ENCODE measurements at regions not wholly inside any gene's neighbourhood (a gene's known extent, or its start where the extent isn't known, plus 50 kb on each side); places are given as distances from the start of the nearest gene placed in this dataset.
A peak's percentile ranks its signal among the peaks of the same experiment; 100 is the strongest.

DNA sequence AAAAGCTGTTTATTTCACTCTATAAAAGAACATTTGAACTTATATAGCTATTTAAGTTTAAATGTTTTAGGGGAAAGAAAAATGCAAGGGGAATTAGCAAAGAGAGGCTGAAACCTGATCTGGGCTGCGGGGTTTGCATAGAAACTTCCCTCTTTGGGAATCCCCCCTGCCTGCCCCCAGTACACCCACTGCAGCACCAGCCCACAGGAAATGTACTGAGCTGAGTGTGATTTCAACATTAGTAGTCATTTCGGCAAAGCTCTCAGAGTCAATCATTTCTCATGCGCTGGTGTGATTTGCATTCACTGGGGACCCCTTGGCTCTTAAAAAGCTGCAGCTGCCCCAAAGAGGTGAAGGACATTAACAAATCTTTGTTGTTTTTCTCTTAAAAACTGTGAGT is 859.4 kb downstream of the MAFB start:
- Histone ChIP-seq H3K9me3 (ENCODE audit: control insufficient read depth, insufficient read depth, low read depth, low read length) (no peaks in the 10 kb centered on the region), H3K4me3 (ENCODE audit: low read depth, low read length) (no peak overlapping the region), H3K27ac (ENCODE audit: extremely low read depth, low read depth, low read length) (no peak overlapping the region), H3K4me1 (ENCODE audit: control insufficient read depth, insufficient read depth, low read length) (no peaks in the 10 kb centered on the region), H3K36me3 (ENCODE audit: control insufficient read depth in 2 of 2, insufficient read depth in 1 of 2, low read length in 2 of 2) (no peaks in the 10 kb centered on the region)
- CTCF ChIA-PET, result interaction anchor here (0.7 to 2.5 kb wide), 7 partner anchors 11 to 1134 kb away, joined by 3 to 26 read pairs (median 4); no protein-coding TSS in a partner anchor
- POLR2A ChIA-PET, result no interaction called here
- TF ChIP-seq ZBTB7A (tag by site-specific recombination; IDR thresholded peaks at IDR 0.05; ENCODE audit: low read depth), result no peak
- TF ChIP-seq ZNF37A (tag by site-specific recombination; IDR thresholded peaks at IDR 0.05), result no peak
- no peak for TF ChIP-seq ATF2 (tag by site-specific recombination; IDR thresholded peaks at IDR 0.05; ENCODE audit: low read depth)
- TF ChIP-seq EGR2 (tag by site-specific recombination; IDR thresholded peaks at IDR 0.05; ENCODE audit: low read depth), result peak; percentile 33; the same call in 1 of the 2 replicates
- TF ChIP-seq ZFHX2 (tag by site-specific recombination; conservative IDR thresholded peaks at IDR 0.05), result peak; percentile 65
- TF ChIP-seq ZNF580 (tag by site-specific recombination; IDR thresholded peaks at IDR 0.05), result no peak
- no peak for TF ChIP-seq ZBTB17 (tag by site-specific recombination; IDR thresholded peaks at IDR 0.05)
- no peak for TF ChIP-seq ZNF677 (tag by site-specific recombination; IDR thresholded peaks at IDR 0.05)
- TF ChIP-seq ZNF660 (tag by site-specific recombination; IDR thresholded peaks at IDR 0.05), result no peak
- TF ChIP-seq, protein P1, sequence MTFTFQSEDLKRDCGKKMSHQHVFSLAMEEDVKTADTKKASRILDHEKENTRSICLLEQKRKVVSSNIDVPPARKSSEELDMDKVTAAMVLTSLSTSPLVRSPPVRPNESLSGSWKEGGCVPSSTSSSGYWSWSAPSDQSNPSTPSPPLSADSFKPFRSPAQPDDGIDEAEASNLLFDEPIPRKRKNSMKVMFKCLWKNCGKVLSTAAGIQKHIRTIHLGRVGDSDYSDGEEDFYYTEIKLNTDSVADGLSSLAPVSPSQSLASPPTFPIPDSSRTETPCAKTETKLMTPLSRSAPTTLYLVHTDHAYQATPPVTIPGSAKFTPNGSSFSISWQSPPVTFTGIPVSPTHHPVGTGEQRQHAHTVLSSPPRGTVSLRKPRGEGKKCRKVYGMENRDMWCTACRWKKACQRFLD (tag by site-specific recombination; IDR thresholded peaks at IDR 0.05), result no peak

GRCh38 chr20:39829256-39829655 is 859.8 kb downstream of the MAFB start:
- no peaks in the 10 kb centered on the region for H3K4me1 ChIP-seq (ENCODE audit: control insufficient read depth, insufficient read depth, low read length)
- H3K36me3 ChIP-seq (ENCODE audit: control insufficient read depth in 2 of 2, insufficient read depth in 1 of 2, low read length in 2 of 2), result no peaks in the 10 kb centered on the region
- H3K4me3 ChIP-seq (ENCODE audit: low read depth, low read length), result no peak overlapping the region
- CTCF ChIA-PET, result interaction anchor here (0.7 to 2.5 kb wide), 7 partner anchors 11 to 1134 kb away, joined by 3 to 26 read pairs (median 4); no protein-coding TSS in a partner anchor
- no peaks in the 10 kb centered on the region for H3K9me3 ChIP-seq (ENCODE audit: control insufficient read depth, insufficient read depth, low read depth, low read length)
- POLR2A ChIA-PET, result no interaction called here
- no peak overlapping the region for H3K27ac ChIP-seq (ENCODE audit: extremely low read depth, low read depth, low read length)
- TF ChIP-seq ZNF830 (tag by site-specific recombination; IDR thresholded peaks at IDR 0.05; ENCODE audit: low read depth) (no peak), ZNF654 (tag by site-specific recombination; IDR thresholded peaks at IDR 0.05; ENCODE audit: low read depth) (0 out of 2 replicates have a peak, but pooled peaks have one; percentile 24), ZNF211 (tag by site-specific recombination; IDR thresholded peaks at IDR 0.05; ENCODE audit: low read depth) (no peak), ZBTB1 (tag by site-specific recombination; IDR thresholded peaks at IDR 0.05) (no peak), ZBTB7A (tag by site-specific recombination; IDR thresholded peaks at IDR 0.05; ENCODE audit: low read depth) (no peak)

GRCh38 chr20:39825950-39826349 is 863.1 kb downstream of the MAFB start:
- no peaks in the 10 kb centered on the region for H3K36me3 ChIP-seq (ENCODE audit: control insufficient read depth in 2 of 2, insufficient read depth in 1 of 2, low read length in 2 of 2)
- no peak overlapping the region for H3K27ac ChIP-seq (ENCODE audit: extremely low read depth, low read depth, low read length)
- H3K4me3 ChIP-seq (ENCODE audit: low read depth, low read length), result no peak overlapping the region
- no peak for TF ChIP-seq SETDB1 (IDR thresholded peaks at IDR 0.05; ENCODE audit: insufficient read length, low read length)
- TF ChIP-seq ZBTB20 (tag by site-specific recombination; IDR thresholded peaks at IDR 0.05), result no peak
- no peak for TF ChIP-seq ZNF19 (tag by site-specific recombination; IDR thresholded peaks at IDR 0.05; ENCODE audit: low read depth)
- TF ChIP-seq ZNF2 (tag by site-specific recombination; IDR thresholded peaks at IDR 0.05), result no peak
- no peak for TF ChIP-seq SP7 (tag by site-specific recombination; IDR thresholded peaks at IDR 0.05)
- TF ChIP-seq ZBTB11 (tag by site-specific recombination; conservative IDR thresholded peaks at IDR 0.05; ENCODE audit: low read depth), result no peak
- ChIA-PET CTCF (interaction anchor here (0.7 to 1.9 kb wide), 3 partner anchors 36 to 556 kb away, joined by 3 to 7 read pairs (median 3); no protein-coding TSS in a partner anchor), POLR2A (no interaction called here)
- no peaks in the 10 kb centered on the region for H3K9me3 ChIP-seq (ENCODE audit: control insufficient read depth, insufficient read depth, low read depth, low read length)
- H3K4me1 ChIP-seq (ENCODE audit: control insufficient read depth, insufficient read depth, low read length), result no peaks in the 10 kb centered on the region

All from HEK293 (cell line).